ENCODE measurements at regions not wholly inside any gene's neighbourhood (a gene's known extent, or its start where the extent isn't known, plus 50 kb on each side); places are given as distances from the start of the nearest gene placed in this dataset.
"Not testable (repeated sequence)": the region's sequence is repeated elsewhere in the genome, so short reads cannot be mapped to it uniquely, and the experiment has no call there.

DNA sequence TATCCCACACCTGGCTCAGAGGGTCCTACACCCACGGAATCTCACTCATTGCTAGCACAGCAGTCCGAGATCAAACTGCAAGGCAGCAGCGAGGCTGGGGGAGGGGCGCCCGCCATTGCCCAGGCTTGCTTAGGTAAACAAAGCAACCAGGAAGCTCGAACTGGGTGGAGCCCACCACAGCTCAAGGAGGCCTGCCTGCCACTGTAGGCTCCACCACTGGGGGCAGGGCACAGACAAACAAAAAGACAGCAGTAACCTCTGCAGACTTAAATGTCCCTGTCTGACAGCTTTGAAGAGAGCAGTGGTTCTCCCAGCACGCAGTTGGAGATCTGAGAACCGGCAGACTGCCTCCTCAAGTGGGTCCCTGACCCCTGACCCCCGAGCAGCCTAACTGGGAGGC is 850.7 kb downstream of the EPHA3 start:
- H3K9me3 Mint-ChIP-seq, H3K36me3 Mint-ChIP-seq, H3K27ac Mint-ChIP-seq, H3K4me1 Mint-ChIP-seq, H3K4me3 Mint-ChIP-seq, H3K27me3 Mint-ChIP-seq: not testable (repeated sequence)

DNA sequence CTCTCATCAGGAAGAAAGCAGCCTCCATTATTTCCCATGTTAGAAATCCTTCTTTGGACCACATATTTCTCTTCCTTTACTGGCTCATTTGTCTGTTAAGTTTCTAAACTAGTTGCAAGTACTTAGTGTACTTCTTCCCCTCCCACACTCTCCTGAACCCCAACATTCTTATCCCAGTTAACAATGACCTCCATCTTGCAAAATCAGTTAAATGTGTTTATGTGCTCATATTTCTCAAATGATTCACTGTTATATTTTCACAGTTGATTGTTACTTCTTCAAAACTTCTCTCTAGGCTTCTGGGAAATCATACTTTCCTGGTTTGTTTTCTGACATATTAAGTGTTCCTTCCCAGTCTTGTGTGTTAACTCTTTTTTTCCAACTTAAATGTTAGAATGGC is 856.9 kb downstream of the EPHA3 start:
- H3K27me3 Mint-ChIP-seq = no peaks in the 10 kb centered on the region
- no peaks in the 10 kb centered on the region for H3K36me3 Mint-ChIP-seq
- no peak overlapping the region for H3K4me3 Mint-ChIP-seq
- peaks cover 0 to 2% (median 0%) of the 10 kb centered on the region in 3 donors for H3K4me1 Mint-ChIP-seq
- H3K27ac Mint-ChIP-seq = no peak overlapping the region
- peaks cover 6 to 19% (median 9%) of the 10 kb centered on the region in 3 donors for H3K9me3 Mint-ChIP-seq

- peaks cover 6 to 19% (median 9%) of the 10 kb centered on the region in 3 donors for H3K9me3 Mint-ChIP-seq
- H3K4me1 Mint-ChIP-seq = peaks cover 0 to 2% (median 0%) of the 10 kb centered on the region in 3 donors
- no peak overlapping the region for H3K27ac Mint-ChIP-seq
- no peaks in the 10 kb centered on the region for H3K36me3 Mint-ChIP-seq
- H3K27me3 Mint-ChIP-seq = no peaks in the 10 kb centered on the region
- no peak overlapping the region for H3K4me3 Mint-ChIP-seq
These were observed 859.6 kb downstream of the EPHA3 start for GRCh38 chr3:89966877-89967665.

DNA sequence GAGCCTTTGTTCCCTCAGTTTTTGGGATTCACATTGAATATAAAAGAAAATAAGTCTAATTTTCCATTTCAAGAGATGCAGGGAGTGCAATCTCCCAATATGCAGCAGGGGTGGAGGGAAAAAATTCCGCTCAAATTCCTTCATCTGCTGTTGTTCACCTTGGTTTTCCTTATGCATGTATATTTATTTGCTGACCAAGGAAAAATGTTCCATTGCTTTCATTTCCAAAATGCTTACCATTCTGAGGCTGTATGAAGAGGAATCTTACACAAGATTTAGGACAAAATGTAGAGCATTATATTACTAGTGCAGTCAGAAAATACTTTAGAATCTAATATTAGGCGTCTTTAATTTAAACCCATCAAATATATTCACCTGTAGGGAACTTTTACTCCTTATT is 863.9 kb downstream of the EPHA3 start:
- Mint-ChIP-seq H3K36me3 (no peaks in the 10 kb centered on the region), H3K4me1 (peaks cover 0 to 2% (median 0%) of the 10 kb centered on the region in 3 donors), H3K27ac (no peak overlapping the region), H3K4me3 (no peak overlapping the region), H3K27me3 (no peaks in the 10 kb centered on the region), H3K9me3 (peaks cover 3 to 10% (median 5%) of the 10 kb centered on the region in 3 donors)

DNA sequence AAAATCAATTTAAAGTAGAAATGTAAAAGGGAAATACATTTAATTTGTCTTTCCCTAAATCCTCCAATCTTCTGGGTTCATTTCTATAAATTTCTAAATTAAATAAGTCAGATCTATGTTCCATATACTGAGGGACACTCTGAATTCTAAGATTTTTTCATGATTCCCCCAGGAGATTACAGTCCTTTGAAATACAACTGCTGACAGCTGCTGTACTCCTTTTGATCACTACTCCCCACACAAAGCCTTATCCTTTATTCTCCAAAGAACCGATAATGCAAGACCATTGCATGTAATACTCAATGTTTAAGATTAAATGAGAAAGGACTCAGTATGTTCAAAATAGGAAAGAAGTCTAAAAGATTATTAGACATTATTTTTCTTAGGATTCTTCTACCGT is 865.7 kb downstream of the EPHA3 start:
- no peak overlapping the region for H3K27ac Mint-ChIP-seq
- H3K4me3 Mint-ChIP-seq = no peak overlapping the region
- no peaks in the 10 kb centered on the region for H3K36me3 Mint-ChIP-seq
- H3K9me3 Mint-ChIP-seq = peaks cover 0 to 3% (median 2%) of the 10 kb centered on the region in 3 donors
- H3K4me1 Mint-ChIP-seq = no peaks in the 10 kb centered on the region
- H3K27me3 Mint-ChIP-seq = no peaks in the 10 kb centered on the region

DNA sequence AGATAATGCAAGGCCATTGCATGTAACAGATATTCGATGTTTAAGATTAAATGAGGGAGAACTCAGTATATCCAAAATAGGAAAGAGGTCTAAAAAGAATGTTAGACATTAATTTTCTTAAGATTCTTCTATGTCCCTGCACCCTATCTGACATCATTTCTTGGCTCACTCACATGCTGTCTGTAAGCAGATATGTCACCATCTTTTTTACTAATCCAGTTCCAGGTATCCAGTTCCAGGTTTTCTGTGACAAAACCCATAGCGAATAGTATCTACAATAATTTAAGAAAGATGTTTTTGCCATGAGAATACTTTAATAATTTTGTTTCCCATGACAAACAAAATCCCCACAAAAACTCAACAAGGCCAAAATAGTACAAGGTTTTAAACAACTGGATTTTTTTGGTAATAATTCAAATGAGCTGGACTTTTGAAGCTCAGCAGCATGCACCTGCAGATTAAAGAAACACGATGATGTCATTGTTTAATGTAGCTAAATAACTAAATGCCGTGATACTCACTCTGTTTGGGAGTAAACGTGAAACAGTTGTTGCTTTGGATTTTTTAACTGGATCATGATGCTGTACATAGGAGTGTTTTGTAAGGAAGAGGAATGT is 867.6 kb downstream of the EPHA3 start:
- Mint-ChIP-seq H3K4me3 (no peak overlapping the region), H3K4me1 (no peaks in the 10 kb centered on the region), H3K36me3 (no peaks in the 10 kb centered on the region), H3K27me3 (no peaks in the 10 kb centered on the region), H3K9me3 (peaks cover 0 to 4% (median 2%) of the 10 kb centered on the region in 3 donors), H3K27ac (no peak overlapping the region)

DNA sequence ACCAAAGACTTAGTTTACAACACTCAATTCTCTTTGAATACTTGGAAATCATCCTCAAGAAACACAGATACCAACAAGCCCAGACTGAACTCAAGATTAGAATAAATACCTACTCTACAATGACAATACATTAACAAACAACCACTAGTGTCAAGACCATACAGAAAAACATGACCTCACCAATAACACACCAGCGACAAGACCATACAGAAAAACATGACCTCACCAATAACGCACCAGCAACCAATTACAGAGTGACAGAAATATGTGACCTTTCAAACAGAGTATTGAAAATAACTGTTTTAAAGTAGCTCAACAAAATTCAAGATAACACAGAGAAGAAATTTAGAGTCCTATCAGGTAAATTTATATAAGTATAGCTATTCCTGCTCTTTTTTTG is 876.0 kb downstream of the EPHA3 start:
- H3K27ac Mint-ChIP-seq = no peak overlapping the region
- no peak overlapping the region for H3K4me3 Mint-ChIP-seq
- no peaks in the 10 kb centered on the region for H3K4me1 Mint-ChIP-seq
- H3K27me3 Mint-ChIP-seq = no peaks in the 10 kb centered on the region
- H3K36me3 Mint-ChIP-seq = no peaks in the 10 kb centered on the region
- H3K9me3 Mint-ChIP-seq = peaks cover 6 to 12% (median 8%) of the 10 kb centered on the region in 3 donors

GRCh38 chr3:90005281-90005847 is 897.9 kb downstream of the EPHA3 start:
- Mint-ChIP-seq H3K36me3 (peaks cover 2% of the 10 kb centered on the region), H3K27me3 (no peaks in the 10 kb centered on the region), H3K4me1 (no peaks in the 10 kb centered on the region), H3K4me3 (no peak overlapping the region), H3K27ac (no peak overlapping the region), H3K9me3 (peaks cover 7 to 15% (median 10%) of the 10 kb centered on the region in 3 donors)

DNA sequence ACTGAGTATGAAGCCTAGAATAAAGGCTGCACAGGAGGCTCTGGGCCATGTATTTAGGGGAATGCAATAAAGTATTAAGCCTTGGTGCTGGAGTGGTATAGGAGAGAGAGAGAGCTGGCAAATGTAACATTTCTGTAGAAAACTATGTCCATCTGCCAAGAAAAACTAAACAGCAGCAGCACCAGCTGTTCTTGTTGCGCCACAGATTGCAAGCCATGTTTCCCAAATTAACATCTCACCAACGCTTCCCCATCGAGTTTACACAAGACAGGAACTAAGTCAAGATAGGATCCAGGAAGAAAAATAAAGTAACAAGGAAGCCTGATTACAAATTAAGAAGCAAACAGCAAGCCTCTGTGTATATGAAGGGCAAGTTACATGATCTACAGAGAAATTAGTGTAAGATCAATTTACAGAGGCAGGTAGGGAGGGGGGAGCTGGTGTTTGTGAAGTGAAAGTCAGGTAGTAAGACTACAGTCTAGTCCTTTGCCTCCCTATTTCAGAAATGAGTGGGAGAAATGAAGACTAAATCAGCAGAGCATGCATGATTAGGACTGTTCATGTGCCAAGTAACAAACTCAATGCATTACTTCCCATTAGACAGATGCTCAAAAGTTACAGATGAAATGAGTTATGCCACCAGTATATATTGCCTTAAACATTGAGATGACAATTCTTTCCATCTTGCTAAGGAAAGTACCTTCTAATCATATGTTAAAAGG is 900.5 kb downstream of the EPHA3 start:
- Mint-ChIP-seq H3K36me3 (peaks cover 2% of the 10 kb centered on the region), H3K27ac (no peak overlapping the region), H3K4me3 (no peak overlapping the region), H3K27me3 (no peaks in the 10 kb centered on the region), H3K4me1 (no peaks in the 10 kb centered on the region), H3K9me3 (peaks cover 7 to 11% (median 10%) of the 10 kb centered on the region in 3 donors)

DNA sequence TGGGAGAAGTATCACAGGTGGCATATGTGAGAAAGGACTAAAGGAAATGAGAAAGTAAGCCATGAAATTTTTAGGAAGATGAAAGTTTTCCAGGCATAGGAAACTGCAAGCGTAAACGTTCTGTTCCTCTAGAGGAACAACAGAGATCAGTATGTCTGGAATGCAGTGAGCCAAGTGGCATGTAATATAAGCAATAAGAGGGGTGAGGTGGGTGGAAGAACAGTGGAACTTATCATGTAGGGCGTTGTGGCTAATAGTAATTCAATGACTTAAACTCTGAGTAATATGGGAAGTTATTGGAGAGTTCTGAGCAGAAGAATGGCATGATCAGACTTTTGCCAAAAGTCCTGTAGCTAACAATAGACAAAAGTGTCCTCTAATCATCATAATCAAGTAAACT is 902.9 kb downstream of the EPHA3 start:
- no peaks in the 10 kb centered on the region for H3K27me3 Mint-ChIP-seq
- H3K9me3 Mint-ChIP-seq = peaks cover 4 to 6% (median 4%) of the 10 kb centered on the region in 3 donors
- no peak overlapping the region for H3K27ac Mint-ChIP-seq
- H3K4me1 Mint-ChIP-seq = no peaks in the 10 kb centered on the region
- no peak overlapping the region for H3K4me3 Mint-ChIP-seq
- peaks cover 2% of the 10 kb centered on the region for H3K36me3 Mint-ChIP-seq

DNA sequence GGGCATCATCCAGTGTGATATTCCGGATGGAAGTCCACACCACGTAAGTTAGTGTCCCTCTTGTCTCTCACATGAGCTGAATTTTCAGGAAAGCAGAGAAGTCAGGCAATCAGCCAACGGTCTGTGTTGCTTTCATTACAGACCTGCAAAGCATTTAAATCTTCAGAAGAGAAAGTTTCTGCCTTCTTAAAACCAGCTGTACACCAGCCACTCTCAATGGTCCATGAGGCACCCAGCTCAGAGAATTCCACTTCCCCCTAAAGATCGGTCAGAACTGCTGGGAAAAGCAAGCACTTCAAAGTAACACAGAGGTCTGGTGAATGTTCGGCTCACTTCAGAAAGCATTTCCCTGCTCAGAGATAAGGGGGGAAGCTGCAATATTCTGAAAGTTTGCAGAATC is 903.7 kb downstream of the EPHA3 start:
- H3K27me3 Mint-ChIP-seq = no peaks in the 10 kb centered on the region
- no peaks in the 10 kb centered on the region for H3K4me1 Mint-ChIP-seq

DNA sequence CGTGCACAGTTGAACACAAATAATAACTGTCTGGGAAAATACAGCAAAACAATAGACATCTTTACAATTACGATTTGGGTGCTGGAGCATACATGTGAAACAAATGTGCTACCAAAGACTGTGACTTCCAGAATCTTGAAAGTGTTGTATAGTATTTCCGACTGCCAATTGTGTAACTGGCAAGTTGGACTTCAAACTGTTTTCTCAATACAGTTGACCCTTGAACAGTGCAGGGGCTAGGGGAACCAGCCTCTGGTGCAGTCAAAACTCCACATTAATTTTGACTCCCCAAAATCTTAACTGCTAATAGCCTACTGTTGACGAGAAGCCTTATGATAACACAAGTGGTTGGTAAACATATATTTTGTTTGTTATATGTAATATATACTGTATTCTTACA is 904.2 kb downstream of the EPHA3 start:
- Mint-ChIP-seq H3K9me3 (peaks cover 4 to 6% (median 4%) of the 10 kb centered on the region in 3 donors), H3K27ac (no peak overlapping the region), H3K4me1 (no peaks in the 10 kb centered on the region), H3K27me3 (no peaks in the 10 kb centered on the region), H3K4me3 (no peak overlapping the region), H3K36me3 (no peaks in the 10 kb centered on the region)

More for the DNA sequence above, 903.7 kb downstream of the EPHA3 start:
- H3K4me3 Mint-ChIP-seq = no peak overlapping the region
- H3K36me3 Mint-ChIP-seq = no peaks in the 10 kb centered on the region
- H3K27ac Mint-ChIP-seq = no peak overlapping the region
- H3K9me3 Mint-ChIP-seq = peaks cover 4 to 6% (median 4%) of the 10 kb centered on the region in 3 donors

GRCh38 chr3:90011996-90012395 is 904.6 kb downstream of the EPHA3 start:
- Mint-ChIP-seq H3K9me3 (peaks cover 3 to 6% (median 4%) of the 10 kb centered on the region in 3 donors), H3K27ac (no peak overlapping the region), H3K4me3 (no peak overlapping the region), H3K4me1 (no peaks in the 10 kb centered on the region), H3K27me3 (no peaks in the 10 kb centered on the region), H3K36me3 (no peaks in the 10 kb centered on the region)

DNA sequence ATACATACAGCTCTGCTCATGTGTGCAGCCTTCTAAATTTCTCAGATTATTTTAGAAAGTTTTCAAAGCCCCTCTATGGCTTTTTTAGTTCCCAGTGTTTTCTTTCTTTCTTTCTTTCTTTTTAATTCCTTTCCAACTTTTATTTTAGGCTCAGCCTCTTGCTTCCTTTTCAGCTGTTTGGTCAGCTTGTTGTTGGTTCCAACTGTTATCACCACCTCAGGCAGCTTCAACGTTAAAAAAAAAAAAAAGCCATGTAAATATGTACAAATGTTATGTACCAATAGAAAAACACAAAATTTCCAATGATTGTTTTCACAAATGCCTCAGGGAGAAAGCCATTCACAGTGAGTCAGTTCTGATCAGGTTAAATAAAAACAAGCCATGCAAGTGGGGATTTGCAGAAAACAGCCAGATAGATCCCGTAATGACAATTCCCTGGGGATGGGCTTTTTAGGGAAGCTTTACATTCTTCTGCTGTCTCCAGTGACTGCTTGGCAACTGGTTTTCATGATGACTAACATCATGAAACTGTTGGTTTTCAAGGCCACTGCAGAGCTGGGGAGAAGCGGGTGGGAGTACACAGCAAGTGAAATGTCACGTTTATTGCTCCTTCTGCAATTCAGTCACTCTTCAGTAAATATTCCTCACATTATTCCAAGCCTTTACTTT is 908.4 kb downstream of the EPHA3 start:
- H3K4me1 Mint-ChIP-seq = no peaks in the 10 kb centered on the region
- no peak overlapping the region for H3K27ac Mint-ChIP-seq
- H3K9me3 Mint-ChIP-seq = peaks cover 0 to 6% (median 0%) of the 10 kb centered on the region in 3 donors
- H3K4me3 Mint-ChIP-seq = no peak overlapping the region
- H3K27me3 Mint-ChIP-seq = no peaks in the 10 kb centered on the region
- H3K36me3 Mint-ChIP-seq = peaks cover 2% of the 10 kb centered on the region

GRCh38 chr3:90016555-90016954 is 909.1 kb downstream of the EPHA3 start:
- no peaks in the 10 kb centered on the region for H3K27me3 Mint-ChIP-seq
- H3K27ac Mint-ChIP-seq = no peak overlapping the region
- no peaks in the 10 kb centered on the region for H3K4me1 Mint-ChIP-seq
- peaks cover 0 to 6% (median 0%) of the 10 kb centered on the region in 3 donors for H3K9me3 Mint-ChIP-seq
- peaks cover 2% of the 10 kb centered on the region for H3K36me3 Mint-ChIP-seq
- H3K4me3 Mint-ChIP-seq = no peak overlapping the region

Measured in IgD-negative memory B cell (primary cell).